ENCODE measurements at regions not wholly inside any gene's neighbourhood (a gene's known extent, or its start where the extent isn't known, plus 50 kb on each side); places are given as distances from the start of the nearest gene placed in this dataset.
A peak's percentile ranks its signal among the peaks of the same experiment; 100 is the strongest.

DNA sequence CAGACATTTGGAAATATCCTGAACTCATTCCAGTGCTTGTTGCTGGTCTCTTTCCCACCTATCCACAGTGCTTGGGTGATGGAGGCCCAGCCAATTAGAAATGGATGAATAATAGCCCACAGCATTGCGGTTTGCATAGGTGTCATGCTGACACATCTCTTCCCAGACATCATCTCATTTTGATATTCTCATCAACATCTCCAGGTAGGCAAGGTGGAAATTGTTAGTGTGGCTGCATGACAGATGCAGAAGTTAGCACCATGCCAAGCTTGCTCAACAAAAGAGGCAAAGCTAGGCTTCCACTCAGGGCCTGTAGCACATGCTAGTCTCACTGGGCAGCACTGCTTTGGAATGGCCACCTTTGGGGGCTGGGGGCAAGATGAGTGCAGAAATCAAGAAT, 1118.9 kb downstream of the VRK1 start:
- no peak for DNase-seq

DNA sequence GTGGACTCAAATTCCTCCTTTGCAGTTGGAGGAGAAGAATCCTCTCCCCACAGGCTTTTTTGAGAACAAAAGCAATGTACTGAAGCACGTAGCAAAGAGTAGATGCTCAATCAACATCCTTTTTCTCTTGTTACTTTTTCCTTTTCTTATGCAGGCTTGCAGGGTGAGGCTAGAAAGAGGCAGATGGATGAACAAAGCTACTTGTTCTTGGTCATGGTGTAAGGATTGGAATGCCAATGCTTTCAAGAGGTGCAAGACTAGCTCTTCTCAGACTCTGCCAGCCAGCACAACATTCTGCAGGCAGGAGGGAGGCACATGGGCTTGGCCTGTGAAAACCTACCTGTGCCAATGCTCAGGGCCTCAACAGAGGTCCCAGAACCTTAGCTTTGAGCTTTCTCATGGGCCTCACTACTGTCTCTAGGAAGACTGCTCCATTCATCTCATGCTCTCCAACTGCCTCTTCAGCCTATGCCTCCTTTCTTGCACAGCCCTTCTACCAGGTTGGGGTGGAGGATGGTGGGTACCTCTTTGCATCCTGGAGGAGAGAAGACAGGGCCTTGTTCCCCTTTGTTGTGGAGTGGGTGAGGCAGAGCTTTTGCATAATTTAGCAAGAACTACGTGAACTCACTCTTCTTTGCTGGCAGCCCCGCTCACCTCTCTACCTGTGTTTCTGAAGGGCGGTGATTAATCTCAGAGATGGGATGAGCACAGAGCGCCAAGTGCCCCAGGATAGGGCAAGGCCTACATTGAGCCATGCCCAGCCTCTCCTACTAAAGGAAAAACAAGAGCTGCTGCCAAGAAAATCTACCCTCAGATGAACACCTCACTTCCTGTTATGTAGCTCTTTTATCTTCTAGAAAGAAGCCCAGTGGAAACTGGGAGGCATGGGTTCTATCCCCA, 1119.7 kb downstream of the VRK1 start:
- DNase-seq: peak in 1 of 6 experiments; percentile 6

DNA sequence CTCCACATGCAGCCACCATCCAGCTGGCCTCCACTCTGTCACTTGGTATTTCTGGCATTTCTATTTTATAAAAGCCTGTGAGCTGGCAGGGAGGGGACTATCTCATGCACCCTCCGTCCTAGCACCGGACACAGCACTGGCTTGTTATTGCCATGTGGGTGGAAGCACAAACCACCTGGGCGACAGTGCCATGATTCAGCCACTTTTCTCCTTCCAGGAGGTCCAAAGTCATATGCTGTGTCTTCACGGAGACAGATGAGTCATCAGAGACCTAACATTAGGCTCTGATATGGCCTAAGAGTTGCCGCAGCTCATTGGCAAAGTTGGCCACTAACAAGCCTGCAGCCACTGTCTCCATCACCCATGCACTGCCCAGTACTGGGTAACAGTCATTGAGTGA, 1123.0 kb downstream of the VRK1 start:
- no peak for DNase-seq

DNA sequence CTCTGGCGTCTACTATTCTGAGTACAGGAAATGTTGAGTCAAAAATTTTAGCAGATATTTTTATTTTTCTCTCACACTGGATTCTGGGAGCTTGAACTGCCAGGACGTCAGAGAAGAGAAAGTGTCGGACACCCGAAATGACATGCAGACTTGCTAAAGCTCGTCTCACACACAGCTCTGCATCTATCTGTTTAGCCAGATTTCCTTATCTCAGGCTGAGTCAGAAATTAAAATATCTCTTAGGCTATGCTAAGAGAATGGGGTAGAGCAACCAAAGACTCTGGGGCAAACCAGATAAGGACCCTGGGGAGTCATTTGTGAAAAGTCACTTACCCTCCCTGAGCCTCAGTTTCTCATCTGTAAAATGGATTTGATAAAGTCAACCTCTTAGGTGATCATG, 1124.1 kb downstream of the VRK1 start:
- no peak for DNase-seq

DNA sequence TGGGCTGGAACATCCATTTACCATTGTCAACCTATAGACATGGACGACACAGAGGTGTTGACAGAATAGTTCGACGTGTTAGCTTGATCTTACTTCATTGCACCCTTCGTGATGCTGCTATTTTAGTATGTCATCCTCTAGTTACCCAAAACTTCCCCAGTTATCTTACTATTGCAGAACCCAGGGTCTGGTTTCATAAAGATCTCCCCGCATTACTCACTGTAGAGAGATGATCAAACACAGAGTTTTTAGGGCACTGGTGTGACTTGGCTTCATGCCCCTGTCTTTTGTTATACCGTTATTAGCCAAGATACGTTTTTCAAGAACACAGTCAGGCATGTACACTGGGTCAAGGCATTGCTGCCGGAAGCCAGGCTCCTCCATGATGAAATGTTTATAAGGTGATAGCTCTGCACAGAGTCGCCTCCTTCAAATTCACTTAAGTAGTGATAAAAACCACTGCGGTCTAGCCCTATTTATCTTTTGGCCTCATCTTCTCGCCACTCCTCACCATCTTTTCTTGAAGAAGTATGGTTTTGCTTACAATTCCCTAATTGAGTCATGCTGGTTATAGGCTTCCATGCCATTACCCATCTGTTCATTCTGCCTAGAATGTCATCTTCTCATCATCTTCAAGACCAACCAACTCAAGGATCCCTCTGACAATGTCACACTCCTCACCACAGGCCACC, 1127.9 kb downstream of the VRK1 start:
- no peak for DNase-seq

DNA sequence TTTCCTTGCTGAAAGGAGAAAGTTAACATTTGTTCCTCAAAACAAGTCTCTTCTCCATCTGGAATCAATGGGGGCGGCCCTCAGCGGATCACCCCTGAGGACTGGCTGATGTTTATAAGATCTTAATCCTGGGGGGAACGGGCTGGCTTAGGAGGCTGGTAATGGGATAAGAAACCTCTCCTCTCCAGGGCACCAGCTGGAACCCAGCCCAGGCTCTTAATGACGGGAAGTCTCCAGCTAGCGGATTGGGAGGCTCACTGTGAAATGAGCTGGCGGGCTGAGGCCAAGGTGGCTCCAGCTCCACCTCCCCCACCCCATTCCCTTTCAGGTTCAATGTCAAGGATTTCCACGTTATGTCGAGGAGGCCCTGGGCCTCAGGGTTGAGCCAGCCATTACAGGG, 1133.0 kb downstream of the VRK1 start:
- no peak for DNase-seq

DNA sequence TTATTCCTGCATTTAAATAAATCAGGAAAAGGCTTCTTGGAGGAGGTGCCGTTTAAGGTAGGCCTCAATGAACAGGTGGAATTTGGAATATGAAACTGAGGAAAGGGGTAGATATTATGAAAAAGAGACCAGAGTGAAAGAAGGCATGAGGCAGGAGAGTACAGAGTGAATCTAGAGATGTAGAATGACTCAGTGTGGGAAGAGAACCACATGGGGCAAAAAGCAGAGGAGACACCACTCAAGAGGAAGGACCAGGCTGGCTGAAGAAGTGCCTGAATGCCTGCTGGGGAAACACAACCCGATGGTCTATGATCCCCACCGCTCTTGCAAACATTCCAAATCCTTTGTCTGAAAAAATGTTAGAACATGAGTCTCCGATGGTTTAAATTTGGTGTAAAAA, 1134.1 kb downstream of the VRK1 start:
- DNase-seq: no peak

DNA sequence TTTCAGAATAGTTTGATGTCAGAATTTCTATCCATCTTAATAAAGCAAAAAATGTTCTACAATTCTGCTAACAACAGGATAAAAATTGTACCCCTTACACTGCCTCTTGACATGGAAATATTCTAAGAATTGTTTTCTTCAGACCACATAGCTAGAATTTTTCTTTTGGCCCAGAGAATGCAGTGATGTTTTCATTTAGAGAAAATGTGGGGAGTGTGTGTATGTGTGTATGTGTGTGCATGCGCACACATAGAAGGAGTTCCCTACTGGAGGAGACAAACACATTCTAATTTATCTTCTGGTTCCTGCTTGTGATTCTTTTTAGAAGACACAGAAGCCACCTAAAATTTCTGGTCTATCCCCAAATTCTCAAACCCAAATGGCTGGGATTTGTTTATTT, 1145.7 kb downstream of the VRK1 start:
- no peak for DNase-seq

DNA sequence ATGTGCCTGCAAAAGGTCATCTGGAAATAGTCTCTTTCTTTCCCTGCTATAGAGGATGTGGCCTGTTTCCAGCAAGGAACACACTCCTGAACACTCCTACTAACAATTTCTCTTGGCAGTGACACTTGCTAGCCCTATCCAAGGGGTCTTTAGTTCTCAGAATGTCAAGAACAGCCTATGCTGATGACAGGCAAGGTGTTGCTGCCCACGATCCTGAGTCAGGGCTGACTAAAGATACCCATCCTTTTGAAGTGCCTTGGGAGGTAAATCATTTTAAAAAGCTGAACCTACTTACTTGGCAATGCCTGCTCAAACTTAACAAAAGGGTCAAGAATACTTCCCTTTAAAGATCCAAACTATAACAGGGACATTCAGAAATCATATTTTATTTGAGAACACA, 1146.4 kb downstream of the VRK1 start:
- no peak for DNase-seq

DNA sequence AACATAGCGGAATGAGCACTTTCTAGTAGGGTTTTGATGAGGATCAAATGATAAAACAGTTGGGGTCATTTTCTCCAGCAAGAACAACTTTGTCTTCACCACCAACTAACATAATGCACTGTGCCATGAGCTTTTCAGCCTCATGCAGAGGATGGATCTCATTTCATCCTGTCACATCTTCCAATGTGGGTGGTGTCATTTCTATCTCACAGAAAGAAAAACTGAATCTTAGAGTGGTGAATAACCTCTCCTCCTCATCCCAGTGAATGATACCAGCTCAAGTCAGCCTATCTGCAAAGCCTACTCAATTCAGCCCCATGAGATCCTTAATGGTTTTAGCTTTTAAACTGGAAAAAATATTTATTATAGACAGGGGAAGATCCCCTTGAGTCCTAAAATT, 1147.2 kb downstream of the VRK1 start:
- DNase-seq: no peak

DNA sequence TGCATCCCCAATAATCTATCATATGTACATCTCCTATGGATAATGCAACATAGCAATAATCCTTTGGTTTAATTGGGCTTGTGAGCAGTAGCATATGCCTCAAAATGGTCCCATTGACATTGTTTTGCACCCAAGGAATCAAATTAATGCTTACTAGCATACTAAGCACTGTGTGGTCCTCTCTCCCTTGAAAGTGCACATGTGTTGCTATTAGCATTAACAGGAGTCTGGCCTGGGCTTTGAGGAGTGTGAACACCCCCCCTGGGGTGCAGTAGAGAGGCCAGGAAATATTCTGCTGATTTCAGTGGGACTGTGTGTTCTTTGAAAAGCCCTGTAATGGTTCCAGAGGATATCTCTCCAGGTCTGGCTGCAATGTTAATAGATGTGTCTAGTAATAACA, 1148.4 kb downstream of the VRK1 start:
- DNase-seq: no peak

DNA sequence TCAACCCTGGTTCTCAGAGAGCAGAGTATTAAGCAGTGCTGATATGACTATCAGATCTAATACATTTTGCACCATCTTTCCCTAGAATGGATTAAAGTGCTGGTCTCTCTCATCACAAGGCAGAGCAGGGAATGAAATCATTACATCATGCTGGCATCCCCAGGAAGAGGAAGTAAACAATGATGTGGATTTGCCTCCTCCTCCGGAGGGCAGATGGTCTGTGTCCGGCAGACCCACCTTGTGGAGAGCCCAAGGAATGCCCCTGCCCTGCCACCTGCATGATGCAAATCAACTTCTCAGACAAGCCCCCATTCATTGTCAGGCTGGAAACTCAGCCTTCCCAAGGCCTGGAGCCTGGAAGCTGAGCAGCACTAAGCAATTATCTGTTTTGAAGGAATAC, 1149.1 kb downstream of the VRK1 start:
- DNase-seq: no peak

DNA sequence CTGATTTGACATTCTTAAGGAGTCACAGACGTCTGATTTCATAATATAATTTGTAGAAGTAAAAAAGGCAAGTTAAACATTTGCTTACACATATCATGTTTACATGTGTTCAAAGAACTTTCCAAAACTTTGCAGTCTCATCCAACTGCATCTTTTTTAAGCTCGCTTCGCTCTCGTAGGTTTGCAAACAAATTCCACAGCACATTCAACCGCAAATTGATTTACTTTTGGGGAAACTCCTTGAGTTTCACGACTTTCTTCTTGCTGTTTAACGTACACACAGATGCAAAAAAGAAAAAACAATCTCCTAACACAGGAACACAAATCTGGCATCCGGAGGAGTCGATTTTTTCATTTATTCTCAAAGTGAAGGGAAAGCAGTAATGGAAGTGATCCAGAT, 1149.5 kb downstream of the VRK1 start:
- DNase-seq: no peak

DNA sequence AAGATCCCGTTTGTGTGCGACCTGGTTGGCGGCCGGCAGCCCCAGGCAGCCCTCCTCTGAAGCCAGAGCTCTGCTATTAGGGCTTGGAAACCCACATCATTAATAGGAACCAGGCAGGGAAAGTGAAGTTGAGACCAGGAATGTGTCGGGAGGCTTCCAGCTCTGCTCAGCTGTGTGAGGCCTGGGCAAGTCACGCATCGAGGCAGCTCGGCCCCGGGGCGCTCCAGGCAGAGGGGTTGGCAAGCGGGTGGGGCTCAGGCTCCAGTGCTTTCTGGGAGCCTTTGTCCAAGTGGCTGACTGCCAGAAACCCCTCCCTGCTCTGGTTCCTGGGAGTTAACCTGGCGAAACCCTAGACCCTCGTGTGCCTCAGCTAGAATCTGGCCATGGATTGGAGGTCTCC, 1151.7 kb downstream of the VRK1 start:
- DNase-seq: no peak

DNA sequence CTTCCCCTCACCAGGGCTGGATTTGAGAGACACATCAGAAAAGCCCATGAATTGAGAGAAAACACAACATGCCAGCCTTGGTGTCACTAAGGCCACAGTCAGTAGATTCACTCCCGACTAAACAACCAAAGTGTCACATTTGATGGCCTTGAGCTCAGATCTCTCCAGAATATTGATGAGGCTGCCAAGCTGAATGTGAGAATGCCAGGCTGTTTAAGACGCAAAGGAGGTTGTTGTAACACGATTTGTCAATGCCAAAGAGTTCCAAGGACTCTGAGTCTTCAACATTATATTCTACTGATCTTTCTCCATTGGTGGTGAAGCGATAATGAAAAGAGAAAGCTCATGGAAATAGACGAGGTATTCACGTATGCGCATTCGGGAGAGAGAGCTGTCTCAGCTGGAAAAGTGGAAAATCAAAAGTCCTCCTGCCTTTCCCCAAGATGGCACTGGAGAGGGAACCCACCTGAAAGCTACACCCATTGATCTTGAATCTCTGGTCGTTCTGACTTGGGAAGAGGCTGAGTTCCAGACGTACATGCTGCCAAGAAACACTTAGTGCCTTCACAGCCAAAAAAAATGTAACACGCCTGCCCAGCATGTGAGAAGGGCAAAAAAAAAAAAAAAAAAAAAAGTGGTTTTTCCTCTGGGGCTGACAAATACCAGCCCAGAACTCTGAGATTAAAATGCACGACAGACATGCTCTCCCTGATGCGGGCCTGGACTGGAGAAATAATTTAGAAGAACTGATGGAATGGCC, 1159.6 kb downstream of the VRK1 start:
- DNase-seq: no peak

DNA sequence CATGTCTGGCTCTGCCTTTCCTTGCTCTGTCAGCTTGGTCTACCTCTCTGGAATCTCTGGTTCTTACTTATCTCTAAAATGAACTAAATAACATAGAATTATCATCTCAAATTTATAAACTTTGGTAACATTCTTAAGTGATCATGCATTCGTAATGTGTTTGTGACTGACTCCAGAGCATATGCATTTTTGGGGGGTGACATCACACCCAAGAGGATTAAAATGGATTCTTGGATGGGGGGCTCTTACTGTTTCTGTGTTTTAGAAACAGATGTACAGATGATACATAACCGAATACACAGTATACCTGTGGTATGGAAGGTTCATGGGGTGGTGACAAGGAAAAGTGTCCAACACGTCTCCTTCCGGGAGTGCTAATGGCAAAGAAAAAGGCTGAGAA, 1162.1 kb downstream of the VRK1 start:
- no peak for DNase-seq

DNA sequence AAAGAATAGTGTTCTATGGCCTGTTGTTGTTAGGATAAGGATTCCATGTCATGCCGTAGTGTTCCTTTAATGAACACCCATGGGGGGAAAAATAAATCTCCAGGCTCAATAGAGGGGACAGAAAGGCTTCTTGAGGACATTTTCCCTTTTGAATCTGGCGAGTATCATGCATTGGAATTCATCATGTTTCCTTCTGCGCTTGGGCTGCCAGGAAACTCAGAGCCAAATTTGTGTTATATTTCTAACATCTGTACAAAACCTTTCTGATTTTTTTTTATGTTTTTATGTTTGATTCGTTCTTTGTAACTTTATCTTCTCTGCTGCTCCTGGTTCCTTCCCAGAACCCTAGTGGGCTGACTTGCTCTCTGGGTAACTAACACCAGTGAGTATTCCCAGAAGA, 1163.3 kb downstream of the VRK1 start:
- DNase-seq: no peak

DNA sequence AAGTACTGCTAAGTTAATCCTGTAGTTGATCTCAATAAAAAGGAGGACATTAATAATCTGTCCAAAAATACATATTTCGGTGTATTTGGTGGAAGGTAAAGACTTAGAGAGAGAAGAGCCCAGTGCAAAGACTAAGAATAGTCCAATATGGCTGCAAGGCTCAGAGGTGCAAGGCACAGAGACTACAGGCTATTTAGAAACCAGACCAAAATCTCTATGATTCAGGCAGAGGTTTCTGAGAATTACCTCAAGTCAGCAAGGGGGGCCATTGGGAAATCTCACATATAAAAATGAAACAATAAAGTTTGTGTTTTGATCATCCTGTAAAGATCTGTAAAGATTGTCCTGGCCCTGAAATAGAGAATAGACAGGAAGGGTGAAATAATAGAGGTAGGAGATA, 1173.0 kb downstream of the VRK1 start:
- no peak for DNase-seq

DNA sequence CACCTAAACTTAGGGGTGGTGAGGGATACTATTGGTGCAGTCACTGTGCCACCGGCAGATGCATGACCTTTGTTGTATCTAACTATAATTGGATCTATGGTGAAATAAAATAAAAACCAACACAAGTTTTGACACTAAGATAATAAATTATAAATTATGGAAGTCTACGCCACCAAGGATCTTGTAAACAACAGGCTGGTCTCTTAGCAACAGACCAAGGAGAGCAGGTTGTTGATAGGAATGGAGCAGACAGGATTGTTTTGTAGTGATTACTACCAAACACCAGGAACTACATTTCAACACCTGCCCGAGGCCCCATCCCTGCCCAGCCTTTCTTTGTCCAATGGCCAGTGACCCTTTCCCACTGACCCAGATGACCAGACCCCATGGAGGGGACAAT, 1178.0 kb downstream of the VRK1 start:
- peak in 1 of 6 experiments; percentile 18 for DNase-seq

DNA sequence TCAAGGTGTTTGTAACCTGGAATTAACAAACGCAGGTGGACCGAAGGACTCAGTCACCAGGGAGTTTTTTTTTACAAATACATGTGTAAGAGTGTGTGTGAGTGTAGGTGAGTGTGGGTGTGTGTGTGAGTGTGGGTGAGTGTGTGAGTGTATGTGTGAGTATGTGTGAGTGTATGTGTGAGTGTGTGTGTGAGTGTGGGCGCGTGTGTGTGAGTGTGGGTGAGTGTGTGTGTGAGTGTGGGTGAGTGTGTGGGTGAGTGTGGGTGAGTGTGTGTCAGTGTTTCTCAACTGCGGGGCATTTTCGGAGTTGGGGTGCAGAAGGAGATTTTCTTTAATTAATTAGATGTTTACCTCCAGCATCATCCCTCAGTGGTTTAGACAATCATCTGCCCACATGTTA, 1178.8 kb downstream of the VRK1 start:
- DNase-seq: no peak

DNA sequence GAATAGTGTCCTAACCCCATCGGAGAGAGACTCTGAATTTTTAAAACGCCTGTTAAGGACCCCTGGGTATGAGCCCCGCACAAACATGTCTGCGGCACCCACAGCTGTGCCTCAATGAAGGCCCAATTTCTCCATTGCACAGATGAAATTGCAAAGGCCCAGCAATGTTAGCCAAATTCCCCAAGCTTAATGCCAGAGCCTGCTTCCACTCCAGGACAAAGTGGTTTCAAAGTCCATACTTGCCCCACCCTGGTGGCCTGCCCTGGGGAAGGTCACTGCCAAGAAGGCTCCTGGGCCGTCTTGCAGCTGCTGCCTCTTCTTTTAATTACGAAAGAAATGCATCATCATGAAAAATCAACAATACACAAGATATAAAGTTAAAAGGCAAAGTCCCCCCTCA, 1179.7 kb downstream of the VRK1 start:
- DNase-seq: peak in 2 of 6 experiments; percentile 8 to 28

DNA sequence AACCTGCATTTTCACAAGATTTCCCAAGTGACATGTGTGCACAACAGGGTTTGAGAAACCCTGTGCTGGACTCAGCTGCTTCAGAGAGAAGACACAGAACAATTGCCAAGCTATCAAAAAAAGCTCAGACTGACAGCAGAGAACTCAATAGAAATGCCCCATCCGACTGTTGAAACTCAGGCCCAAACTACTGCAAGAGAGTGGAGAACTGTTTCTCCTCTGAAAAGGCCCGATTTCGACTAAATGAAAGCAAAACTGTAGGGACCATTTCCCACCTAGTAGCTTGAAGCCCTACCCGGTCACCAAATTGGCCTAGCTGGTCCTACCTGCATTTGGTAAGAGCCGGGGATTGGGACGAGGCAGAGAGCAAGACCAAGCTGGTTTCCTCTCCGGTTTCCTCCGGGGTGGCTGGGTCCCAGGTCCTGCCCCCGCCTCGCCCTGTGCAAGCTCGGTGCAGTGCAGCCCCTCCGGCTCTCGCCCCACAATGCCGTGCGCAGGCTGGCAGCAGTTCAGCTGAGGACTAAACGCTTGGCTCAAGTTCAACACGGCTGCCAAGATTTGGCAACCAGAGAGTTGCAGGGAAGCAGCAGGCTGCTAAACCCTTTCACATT, 1180.6 kb downstream of the VRK1 start:
- peak; percentile 67 to 83 (median 76) for DNase-seq

DNA sequence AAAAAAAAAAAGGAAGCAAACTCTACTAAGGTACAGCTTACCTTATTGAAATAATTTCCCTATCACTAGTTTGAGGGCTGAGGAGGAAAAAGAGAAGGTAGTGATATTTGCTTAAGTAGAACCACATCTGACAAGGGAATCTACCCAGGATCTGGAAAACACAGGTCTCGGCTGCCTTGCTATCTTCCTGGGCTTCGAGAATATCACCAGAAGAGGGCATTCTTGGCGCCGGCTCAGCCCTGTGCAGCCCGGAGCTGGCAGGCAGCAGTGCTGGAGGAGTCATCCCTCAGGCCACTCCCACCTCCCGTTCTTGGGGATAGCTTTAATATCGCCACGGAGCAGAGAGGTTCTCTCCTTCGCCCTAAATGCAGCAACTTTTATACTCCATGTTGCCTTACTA, 1181.2 kb downstream of the VRK1 start:
- DNase-seq: peak; percentile 56 to 80 (median 74)
